Vagina (tissue), 2 donors: ENCODE measurements at regions not wholly inside any gene's neighbourhood (a gene's known extent, or its start where the extent isn't known, plus 50 kb on each side); places are given as distances from the start of the nearest gene placed in this dataset.

Source experiments
- DNase-seq, 2 donors: peaks; one replicate each; pipeline ENCODE4 v3.0.0-alpha.2; 2017; ENCODE audit errors: extremely low spot score in 2 of 2
- H3K27ac ChIP-seq: fragments of 200-600 bp; sonication (generic); one replicate; pipeline ENCODE4 v1.5.1; 2019
- H3K27me3 ChIP-seq: fragments of 200-600 bp; sonication (generic); one replicate; pipeline ENCODE4 v1.5.1; 2019
- H3K36me3 ChIP-seq, 2 donors: fragments of 200-600 bp; sonication (generic); one replicate each; pipeline ENCODE4 v1.5.1; 2017 to 2019
- H3K4me1 ChIP-seq: fragments of 200-600 bp; sonication (generic); one replicate; pipeline ENCODE4 v1.5.1; 2019
- H3K4me3 ChIP-seq, 2 donors: fragments of 200-600 bp; sonication (generic); 1 replicate in 1 of 2; 2 replicates in 1 of 2; pipeline ENCODE4 v1.5.1; 2016 to 2019
- H3K9me3 ChIP-seq: fragments of 200-600 bp; sonication (generic); one replicate; pipeline ENCODE4 v1.5.1; 2019
- CTCF ChIP-seq, 3 experiments: fragments of 450-650 bp in 2 of 3; fragments of 200-600 bp in 1 of 3; sonication (generic) in 1 of 3; IDR thresholded peaks; one replicate each; pipeline ENCODE4 v1.5.1; 2017 to 2019; ENCODE audit warnings: antibody characterized with exemption in 3 of 3, mild to moderate bottlenecking in 2 of 3, moderate library complexity in 2 of 3
- POLR2A ChIP-seq, 2 donors: fragments of 450-650 bp; IDR thresholded peaks; one replicate each; pipeline ENCODE4 v1.6.1; 2017; ENCODE audit warnings: antibody characterized with exemption in 2 of 2, mild to moderate bottlenecking in 2 of 2, moderate library complexity in 2 of 2
- POLR2AphosphoS5 ChIP-seq, 2 donors: sonication (generic); formaldehyde crosslinking; IDR thresholded peaks; one replicate each; pipeline ENCODE4 v1.9.0; 2017; ENCODE audit warnings: antibody characterized with exemption in 2 of 2, mild to moderate bottlenecking in 2 of 2, low read depth in 1 of 2; ENCODE audit not compliant: insufficient read depth in 1 of 2
- intact Hi-C: fragments of 100-400 bp; cut with DNase I; formaldehyde crosslinking; loops from one replicate; pipeline ENCODE4 v1.15.1; 2023

GRCh38 chr5:128669803-128670202 is 131.8 kb upstream of the FBN2 start:
- H3K4me1 ChIP-seq, result no peaks in the 10 kb centered on the region
- no peak overlapping the region for H3K4me3 ChIP-seq
- intact Hi-C loops, result no loop called here
- no peaks in the 10 kb centered on the region for H3K27me3 ChIP-seq
- H3K27ac ChIP-seq, result no peak overlapping the region
- TF ChIP-seq POLR2AphosphoS5 (IDR thresholded peaks at IDR 0.05; ENCODE audit: insufficient read depth in 1 of 2, low read depth in 1 of 2), result no peak
- TF ChIP-seq POLR2A (IDR thresholded peaks at IDR 0.05), result no peak
- TF ChIP-seq CTCF (IDR thresholded peaks at IDR 0.05), result no peak
- no peaks in the 10 kb centered on the region for H3K36me3 ChIP-seq
- no peaks in the 10 kb centered on the region for H3K9me3 ChIP-seq
- DNase-seq, result no peak

- Histone ChIP-seq H3K27me3 (no peaks in the 10 kb centered on the region), H3K9me3 (no peaks in the 10 kb centered on the region), H3K4me3 (no peak overlapping the region), H3K4me1 (no peaks in the 10 kb centered on the region), H3K36me3 (no peaks in the 10 kb centered on the region), H3K27ac (no peak overlapping the region)
- intact Hi-C loops, result no loop called here
- TF ChIP-seq CTCF (IDR thresholded peaks at IDR 0.05), result no peak
- no peak for TF ChIP-seq POLR2A (IDR thresholded peaks at IDR 0.05)
- no peak for TF ChIP-seq POLR2AphosphoS5 (IDR thresholded peaks at IDR 0.05; ENCODE audit: insufficient read depth in 1 of 2, low read depth in 1 of 2)
- no peak for DNase-seq
Measured at GRCh38 chr5:128671943-128672342, 133.9 kb upstream of the FBN2 start.

- Histone ChIP-seq H3K4me1 (no peaks in the 10 kb centered on the region), H3K9me3 (no peaks in the 10 kb centered on the region), H3K27me3 (no peaks in the 10 kb centered on the region), H3K27ac (no peak overlapping the region), H3K36me3 (no peaks in the 10 kb centered on the region), H3K4me3 (no peak overlapping the region)
- DNase-seq, result no peak
- TF ChIP-seq POLR2A (IDR thresholded peaks at IDR 0.05), result no peak
- no peak for TF ChIP-seq CTCF (IDR thresholded peaks at IDR 0.05)
- no peak for TF ChIP-seq POLR2AphosphoS5 (IDR thresholded peaks at IDR 0.05; ENCODE audit: insufficient read depth in 1 of 2, low read depth in 1 of 2)
- intact Hi-C loops, result no loop called here
Measured at GRCh38 chr5:128673000-128673399, 135.0 kb upstream of the FBN2 start.

GRCh38 chr5:128673411-128673957 is 135.4 kb upstream of the FBN2 start:
- Histone ChIP-seq H3K27me3 (no peaks in the 10 kb centered on the region), H3K4me3 (no peak overlapping the region), H3K36me3 (no peaks in the 10 kb centered on the region), H3K9me3 (no peaks in the 10 kb centered on the region), H3K4me1 (no peaks in the 10 kb centered on the region), H3K27ac (no peak overlapping the region)
- no peak for DNase-seq
- intact Hi-C loops, result no loop called here
- TF ChIP-seq POLR2AphosphoS5 (IDR thresholded peaks at IDR 0.05; ENCODE audit: insufficient read depth in 1 of 2, low read depth in 1 of 2) (no peak), POLR2A (IDR thresholded peaks at IDR 0.05) (no peak), CTCF (IDR thresholded peaks at IDR 0.05) (no peak)

- TF ChIP-seq POLR2AphosphoS5 (IDR thresholded peaks at IDR 0.05; ENCODE audit: insufficient read depth in 1 of 2, low read depth in 1 of 2) (no peak), CTCF (IDR thresholded peaks at IDR 0.05) (no peak), POLR2A (IDR thresholded peaks at IDR 0.05) (no peak)
- Histone ChIP-seq H3K4me3 (no peak overlapping the region), H3K27ac (no peak overlapping the region), H3K36me3 (no peaks in the 10 kb centered on the region), H3K27me3 (no peaks in the 10 kb centered on the region), H3K9me3 (no peaks in the 10 kb centered on the region), H3K4me1 (no peaks in the 10 kb centered on the region)
- intact Hi-C loops, result no loop called here
- no peak for DNase-seq
Measured at GRCh38 chr5:128673970-128674369, 135.9 kb upstream of the FBN2 start.
